ENCODE measurements at regions not wholly inside any gene's neighbourhood (a gene's known extent, or its start where the extent isn't known, plus 50 kb on each side); places are given as distances from the start of the nearest gene placed in this dataset.
"Not testable (repeated sequence)": the region's sequence is repeated elsewhere in the genome, so short reads cannot be mapped to it uniquely, and the experiment has no call there.

DNA sequence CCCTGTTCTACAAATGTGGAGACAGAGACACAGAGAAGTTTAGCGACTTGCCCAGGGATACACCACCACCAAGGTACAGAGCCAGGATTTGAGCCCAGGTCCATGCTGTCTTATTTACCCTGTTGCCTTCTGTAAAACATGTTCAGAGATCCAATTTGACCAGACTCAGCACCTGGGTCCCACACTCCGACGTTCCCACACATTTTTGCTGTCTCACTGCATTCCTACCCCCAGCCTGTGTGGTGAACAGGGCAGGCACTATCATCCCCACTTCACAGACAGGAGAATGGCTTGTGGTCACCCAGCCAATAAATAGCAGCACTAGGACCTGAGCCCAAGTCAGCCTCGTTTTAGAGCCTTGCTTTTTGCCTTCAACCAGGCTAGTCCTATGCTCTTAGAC lies 102.8 kb downstream of the PJA1 start:
- DNase-seq = no peak

DNA sequence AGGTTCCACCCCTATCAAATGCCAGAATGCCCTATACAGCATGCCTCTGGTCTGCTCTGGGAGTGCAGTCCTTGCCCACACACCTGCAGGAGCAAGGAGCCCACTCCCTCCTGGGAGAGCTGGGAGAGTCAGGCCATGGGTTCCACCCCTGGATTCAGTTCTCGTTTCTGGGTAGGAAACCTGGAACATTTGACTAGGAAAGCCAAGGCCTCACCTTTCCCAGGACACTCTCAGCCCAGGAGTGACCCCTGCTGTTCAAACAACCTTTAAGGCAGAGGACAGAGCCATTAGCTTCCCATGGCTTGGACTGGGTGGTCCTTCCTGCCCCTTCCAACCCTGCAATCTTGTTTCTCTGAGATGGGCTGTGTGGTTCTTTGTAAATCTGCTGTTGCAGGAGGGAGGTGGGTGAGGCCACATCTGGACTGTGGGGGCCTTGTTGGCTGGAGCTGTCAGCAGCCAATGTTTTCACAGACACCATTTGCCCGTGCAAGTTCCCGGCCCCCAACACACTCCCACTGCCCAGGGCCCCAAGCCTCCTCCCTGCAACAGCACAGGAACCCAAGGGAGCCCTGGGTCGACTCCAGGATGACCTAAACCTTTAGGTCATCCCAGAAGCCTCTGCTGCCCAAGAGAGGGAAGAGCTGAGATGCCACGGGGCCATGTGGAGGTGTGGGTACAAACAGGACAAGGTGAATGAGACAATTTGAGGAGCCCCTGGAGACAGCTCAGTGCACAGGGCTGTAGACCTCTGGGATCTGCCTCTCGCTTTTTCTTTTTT lies 104.4 kb downstream of the PJA1 start:
- DNase-seq = no peak

DNA sequence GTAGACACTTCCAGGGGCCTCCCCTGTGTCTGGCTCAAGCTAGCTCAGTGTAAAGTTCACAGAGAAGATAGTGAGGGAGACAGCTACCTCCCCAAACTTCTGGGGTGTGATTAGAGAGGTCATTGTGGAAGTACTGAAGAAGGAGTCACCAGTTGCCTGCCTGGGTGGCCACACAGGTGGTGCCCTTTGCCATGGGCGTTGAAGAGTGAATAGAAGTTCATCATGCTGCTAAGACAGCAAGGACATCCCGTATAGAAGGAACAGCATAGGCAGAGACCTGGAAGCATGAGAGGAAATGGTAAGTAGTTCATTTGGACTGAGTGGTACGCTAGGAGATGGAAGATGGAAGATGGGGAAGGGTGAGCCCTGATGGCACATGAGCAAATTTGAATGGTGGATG lies 110.1 kb downstream of the PJA1 start:
- DNase-seq = no peak

GRCh38 chrX:69054497-69054896 lies 110.8 kb downstream of the PJA1 start:
- not testable (repeated sequence) for DNase-seq

- no peak for DNase-seq
These were observed 113.4 kb downstream of the PJA1 start for GRCh38 chrX:69051901-69052300.

DNA sequence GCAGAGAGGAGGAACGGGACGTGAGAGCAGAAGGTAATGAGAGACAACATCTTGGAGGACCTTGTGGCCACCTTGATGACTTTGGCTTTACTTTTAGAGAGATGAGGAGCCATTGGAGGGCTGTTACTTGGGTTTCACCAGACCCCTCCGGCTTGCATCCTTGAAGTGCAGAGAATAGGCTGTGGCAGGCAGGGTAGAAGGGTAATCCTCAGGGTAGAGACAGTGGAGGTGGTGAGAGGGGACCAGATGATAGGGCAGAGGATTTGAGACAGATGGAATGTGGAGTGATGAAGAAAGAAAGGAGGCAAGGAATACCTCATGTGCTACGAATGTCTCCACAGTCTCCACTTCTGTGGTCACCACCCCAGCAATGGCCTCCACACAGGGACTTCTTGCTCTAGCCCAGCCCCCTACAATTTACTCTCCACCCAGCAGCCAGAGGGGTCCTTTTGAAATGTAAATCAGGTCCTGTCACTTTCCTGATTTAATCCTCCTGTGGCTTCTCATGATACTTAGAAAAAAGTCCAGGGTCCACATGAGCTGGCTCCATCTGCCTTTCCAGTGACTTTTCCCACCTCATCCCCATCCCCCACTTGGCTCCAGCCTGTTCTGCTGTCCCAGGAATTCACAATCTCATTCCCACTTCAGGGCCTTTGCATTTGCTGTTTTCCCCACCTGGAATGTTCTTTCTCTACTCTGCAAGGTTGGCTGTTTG lies 115.0 kb downstream of the PJA1 start:
- no peak for DNase-seq

- no peak for DNase-seq
These were observed 118.2 kb downstream of the PJA1 start for GRCh38 chrX:69046996-69047490.

DNA sequence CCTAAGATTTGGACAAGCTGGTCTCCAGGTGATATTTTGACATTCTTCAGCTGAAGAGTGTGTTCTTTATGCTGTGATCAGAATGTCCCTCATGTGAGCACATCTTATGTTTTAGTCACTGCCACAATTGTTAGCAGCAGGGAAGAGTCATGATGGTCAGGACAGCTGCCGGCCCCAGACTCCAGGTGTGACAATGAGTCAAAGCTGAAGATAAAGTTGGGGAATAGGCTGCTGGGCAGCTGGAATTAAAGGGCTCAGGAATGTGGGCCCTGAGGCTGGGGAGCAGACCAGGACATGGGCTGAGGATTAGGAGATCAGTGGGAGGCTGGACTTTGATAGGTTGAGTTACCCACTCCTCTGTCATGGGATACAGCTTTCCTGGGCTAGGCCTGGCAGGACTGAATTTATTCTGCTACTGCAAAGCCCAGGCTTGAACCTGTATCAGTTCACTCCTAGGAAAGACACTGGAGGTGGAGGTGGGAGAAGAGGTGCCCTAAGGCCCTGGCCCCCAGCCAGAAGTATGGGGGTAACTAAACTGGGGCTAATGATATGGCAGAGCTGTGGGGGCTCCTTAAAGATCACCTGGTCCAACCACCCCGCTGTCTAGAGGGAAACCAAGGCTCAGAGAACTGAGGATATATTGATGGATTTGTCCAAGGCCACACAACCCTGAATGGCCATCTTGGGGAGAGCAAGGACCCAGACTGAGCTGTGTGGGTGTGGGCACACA lies 119.5 kb downstream of the PJA1 start:
- DNase-seq = no peak

GRCh38 chrX:69038816-69039215 lies 126.4 kb downstream of the PJA1 start:
- no peak for DNase-seq

DNA sequence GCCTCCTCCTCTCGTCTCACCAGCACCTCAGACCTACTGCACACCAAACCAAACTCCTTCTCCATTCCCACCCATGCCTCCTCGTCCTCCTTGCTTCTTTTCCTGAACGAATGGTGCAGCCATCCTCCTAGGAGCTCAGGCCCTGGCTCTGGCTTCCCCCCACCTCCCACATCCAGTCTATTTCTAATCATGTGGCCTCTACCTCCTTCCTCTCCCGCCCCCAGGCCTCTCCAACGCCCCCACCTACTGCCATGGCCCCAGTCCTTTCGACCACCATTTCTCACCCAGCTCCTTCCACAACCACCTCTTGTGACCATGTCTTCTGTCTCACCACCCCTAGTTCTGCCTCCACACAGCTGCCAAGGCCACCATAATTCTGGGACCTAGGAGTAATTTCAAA lies 127.1 kb downstream of the PJA1 start:
- no peak for DNase-seq

GRCh38 chrX:69037786-69038185 lies 127.5 kb downstream of the PJA1 start:
- DNase-seq = no peak

DNA sequence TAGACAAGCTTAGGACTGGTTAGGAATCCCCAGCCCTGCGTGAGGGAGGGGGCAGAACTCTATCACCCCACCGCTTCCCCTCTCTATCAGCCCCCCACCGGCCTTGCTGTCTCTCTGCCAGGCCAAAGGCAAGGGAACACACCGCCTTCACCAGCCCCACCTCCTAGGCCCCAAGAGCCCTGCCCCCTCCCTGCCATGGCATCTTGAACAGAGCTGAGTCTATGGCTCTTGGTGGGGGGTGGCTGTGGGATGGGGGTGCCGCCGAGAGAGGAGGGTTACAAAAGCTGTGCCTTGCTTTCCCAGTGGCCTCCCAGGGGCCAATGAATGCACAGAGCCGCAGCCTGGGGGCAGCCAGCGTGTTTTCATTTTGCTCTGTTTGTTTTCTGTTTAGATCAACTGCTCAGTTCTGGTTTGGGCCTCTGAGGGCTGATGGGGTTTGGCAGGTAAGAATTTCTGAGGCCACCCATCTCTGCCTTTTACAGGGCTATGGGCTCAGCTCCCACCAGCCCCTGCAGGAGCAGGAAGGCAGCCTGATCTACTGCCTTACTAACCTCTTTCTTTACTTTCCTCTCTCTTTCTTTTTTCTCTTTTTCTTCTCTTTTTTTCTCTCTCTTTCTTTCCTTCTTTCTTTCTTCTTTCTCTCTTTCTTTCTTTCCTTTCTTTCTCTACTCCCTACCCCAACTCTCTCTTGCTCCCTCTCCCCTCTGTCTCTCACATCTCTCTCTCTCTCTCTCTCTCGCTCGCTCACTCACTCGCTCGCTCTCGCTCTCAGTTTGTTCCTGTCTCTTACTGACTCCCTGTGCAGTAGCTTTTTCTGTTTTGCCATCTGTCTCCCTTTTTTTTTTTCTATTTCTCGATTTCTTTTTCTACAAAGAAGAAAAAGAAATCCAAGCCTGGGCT lies 128.3 kb downstream of the PJA1 start:
- DNase-seq = no peak

- no peak for DNase-seq
These were observed 130.8 kb downstream of the PJA1 start for GRCh38 chrX:69034451-69034850.

DNA sequence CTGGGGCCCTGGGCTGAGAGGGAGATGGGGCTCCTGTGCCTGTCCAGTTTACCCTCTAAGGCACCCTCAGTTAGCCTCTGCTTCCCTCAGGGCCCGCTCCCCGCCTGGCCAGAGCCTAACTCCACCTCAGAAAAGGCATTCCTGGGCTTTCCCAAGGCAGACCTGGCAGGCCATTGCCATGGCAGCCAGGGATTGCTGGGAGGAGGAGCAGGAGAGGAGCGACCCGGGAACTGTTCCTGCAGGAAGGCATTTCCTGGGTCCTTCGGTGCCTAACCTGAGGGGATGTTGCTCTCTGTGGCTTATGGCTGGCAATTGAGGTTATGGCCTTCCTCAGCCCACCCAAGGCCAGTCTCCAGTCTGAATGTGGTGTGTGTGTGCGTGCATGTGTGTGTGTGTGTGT lies 131.3 kb downstream of the PJA1 start:
- DNase-seq = no peak

DNA sequence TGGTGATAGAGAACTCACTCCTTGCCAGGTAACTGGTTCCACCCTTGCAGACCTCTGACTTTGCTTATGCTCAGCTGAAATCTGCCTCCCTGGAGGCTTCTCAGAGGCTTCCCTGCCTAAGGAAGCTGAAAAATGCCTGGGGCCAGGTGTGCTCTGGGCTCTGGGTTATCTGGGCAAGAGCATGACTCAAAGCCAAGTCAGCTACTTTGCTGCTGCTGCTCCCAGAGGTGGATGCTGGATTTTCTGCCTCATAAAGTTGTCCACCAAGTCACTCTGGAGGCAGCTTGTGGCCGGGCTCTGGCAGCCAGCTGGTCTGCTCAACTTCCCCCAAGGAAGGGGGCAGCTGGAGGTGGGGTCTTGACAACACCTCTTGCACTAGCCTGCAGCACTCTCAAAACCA lies 132.7 kb downstream of the PJA1 start:
- DNase-seq = no peak

GRCh38 chrX:69031971-69032391 lies 133.3 kb downstream of the PJA1 start:
- no peak for DNase-seq

GRCh38 chrX:69031181-69031580 lies 134.1 kb downstream of the PJA1 start:
- DNase-seq = no peak

GRCh38 chrX:69029771-69030170 lies 135.5 kb downstream of the PJA1 start:
- no peak for DNase-seq

DNA sequence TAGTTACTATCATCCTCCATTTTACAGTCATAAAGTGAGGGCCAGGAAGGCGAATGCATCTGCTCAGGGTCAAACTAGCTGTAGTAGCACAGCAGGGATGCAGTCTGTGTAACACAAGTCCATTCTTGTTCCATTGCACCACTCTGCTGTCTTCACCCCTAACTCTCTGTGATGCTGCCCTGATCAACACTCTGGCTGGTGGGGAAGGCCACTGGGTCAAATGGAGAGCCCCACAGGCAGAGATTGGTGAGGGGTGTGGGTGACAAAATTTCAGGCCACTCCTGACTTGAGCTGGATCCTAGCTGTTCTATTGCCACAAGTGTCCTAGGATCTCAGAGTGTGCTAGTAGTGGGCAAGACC lies 136.5 kb downstream of the PJA1 start:
- DNase-seq = no peak

GRCh38 chrX:69028006-69028760 lies 137.1 kb downstream of the PJA1 start:
- DNase-seq = no peak
